HCEC 1CT (cell line): ENCODE measurements at regions not wholly inside any gene's neighbourhood (a gene's known extent, or its start where the extent isn't known, plus 50 kb on each side); places are given as distances from the start of the nearest gene placed in this dataset.

Experiments used
- DNase-seq: peaks from one replicate; pipeline ENCODE4 v3.0.0-alpha.2; 2017

DNA sequence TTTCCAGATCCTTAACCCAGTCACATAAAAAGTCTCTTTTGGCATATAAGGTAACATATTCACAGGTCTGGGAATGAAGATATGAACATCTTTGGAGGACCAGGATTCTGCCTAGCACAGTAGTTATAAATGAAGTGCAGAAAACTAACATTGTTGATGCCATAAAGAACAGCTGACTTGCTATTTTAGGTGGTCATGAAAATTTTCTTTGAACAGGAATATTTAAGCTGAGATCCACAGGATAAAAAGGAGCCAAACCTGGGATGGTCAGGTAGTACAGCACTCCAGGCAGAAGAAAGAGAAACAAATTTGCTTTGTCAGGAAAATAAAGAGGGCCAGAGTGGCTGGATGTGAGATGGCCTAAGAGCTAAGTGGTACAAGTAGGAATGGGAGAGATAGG is 80.0 kb downstream of the CENPW start:
- DNase-seq, result no peak

GRCh38 chr6:126422912-126423311 is 83.0 kb downstream of the CENPW start:
- DNase-seq, result no peak

DNA sequence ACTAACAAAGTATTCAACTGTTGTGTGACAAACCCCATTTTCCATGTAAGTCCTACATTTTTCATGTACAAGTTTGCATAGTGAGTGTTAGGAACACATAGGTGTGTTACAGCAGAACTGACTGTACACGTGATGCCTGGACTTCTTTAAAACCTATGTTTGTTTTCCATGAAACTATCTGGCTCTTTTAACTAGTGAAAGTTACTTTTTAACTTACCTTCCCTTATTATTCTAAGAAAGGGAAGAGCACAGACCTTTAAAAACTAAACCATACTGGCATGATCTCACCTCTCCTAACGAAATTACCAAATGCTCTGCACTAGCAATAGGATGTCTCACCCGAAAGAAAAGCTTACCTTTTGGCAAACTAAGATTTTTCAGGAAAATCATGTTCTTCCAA is 87.8 kb downstream of the CENPW start:
- DNase-seq, result no peak

DNA sequence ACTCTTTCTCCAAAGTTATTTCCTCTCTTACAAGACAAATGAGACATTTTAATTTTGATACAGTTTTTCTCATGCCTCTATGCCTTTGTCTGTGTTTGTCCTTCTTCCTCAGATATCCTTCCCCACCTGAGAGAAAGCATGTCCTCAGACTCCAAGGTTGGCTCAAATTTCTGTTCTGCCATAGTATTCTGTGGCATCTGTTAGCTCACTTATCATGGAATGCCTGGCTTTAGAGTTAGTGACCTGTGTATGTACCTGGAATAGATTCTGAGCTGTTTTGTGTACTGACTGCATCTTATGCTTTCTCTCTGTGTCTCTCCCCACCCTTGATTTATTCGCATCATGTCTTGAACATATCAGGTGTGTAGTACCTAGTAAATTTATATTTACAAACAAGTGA is 90.0 kb downstream of the CENPW start:
- DNase-seq, result no peak

DNA sequence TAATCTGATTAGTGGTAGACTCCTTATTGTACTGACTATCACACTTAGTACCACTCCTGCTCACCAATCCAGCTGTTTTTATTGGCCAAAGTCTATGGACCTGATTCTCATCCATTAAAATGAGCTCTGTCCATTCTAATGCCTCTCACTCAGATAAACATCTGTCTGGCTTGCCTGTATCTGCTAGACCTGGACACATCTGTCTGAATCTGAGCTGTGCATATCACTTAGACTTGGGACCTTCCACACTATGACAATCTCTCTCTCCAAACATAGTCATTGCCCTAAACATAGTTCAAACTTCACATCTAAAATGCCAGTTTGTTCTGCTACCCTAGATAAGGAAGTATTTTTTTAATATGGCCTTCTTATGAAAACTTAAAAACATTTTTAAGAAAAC is 92.6 kb downstream of the CENPW start:
- no peak for DNase-seq

DNA sequence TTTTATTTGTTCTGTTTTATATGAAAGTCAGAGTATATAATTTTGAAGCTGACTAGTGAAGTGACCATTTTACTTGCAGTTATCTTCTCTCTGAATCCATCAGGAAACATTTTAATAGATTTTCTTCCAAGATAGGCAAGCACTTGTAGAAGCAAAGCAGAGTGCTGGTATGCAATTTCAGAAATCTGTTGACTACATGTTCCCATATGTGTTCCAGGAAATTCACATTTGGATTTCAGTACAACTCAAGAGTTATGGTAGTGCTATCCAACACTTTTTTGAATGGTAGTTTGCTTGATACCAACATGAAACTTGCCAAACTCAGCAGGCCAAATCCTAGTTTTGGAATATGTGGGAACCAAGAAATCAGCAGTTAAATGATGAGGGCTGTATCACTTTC is 94.0 kb downstream of the CENPW start:
- DNase-seq, result no peak

- DNase-seq, result no peak
Measured at GRCh38 chr6:126437205-126437604, 97.3 kb downstream of the CENPW start.

DNA sequence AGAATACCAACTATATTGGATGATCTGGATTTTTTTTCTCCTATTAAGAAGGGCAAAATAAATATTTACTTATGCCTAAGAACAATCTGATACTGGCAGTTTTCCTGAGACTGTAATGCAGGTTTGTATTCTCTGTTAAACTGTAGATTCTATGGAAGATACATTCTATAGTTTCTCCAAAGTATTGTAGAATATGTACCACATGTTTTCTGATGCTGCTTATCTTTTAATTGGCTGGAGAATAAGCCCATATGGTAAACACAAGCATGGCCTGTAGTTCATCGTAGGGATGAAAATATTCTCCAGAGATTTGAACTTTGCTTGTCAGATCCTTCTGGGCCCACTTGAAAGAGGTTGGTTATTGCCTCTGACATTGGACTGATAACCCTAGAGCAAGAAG is 99.1 kb downstream of the CENPW start:
- no peak for DNase-seq

GRCh38 chr6:126440923-126441322 is 101.0 kb downstream of the CENPW start:
- DNase-seq, result no peak

DNA sequence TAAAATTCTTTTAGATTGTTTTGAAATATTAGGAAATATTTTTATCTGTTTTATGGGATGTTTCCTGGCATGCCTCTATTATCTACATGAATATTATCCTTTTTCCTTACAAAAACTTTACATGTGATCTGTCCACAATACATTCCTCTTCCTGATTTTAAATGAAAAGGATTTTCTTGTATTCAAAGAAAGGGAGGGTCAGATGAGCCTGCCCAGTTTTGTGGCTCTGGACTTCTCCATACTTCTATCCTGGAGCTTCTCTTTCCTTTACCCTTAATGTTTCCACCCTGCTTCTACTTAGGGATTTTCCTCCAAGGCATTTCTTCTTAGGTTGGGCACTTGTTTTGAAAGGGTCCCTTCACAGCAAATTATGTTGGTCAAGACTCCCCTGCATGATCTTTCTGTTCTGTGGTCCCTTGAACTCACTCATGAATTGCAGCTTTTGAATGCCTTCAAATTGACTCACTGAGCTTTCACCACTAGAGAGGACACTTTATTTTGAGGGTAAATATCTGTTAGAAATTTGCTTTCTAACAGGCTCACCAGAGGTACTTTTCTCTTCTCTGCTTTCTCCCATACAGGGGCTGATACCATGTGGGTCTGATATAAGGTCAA is 104.9 kb downstream of the CENPW start:
- DNase-seq, result peak; percentile 36

GRCh38 chr6:126446248-126446647 is 106.3 kb downstream of the CENPW start:
- no peak for DNase-seq

- no peak for DNase-seq
Measured at GRCh38 chr6:126447367-126447766, 107.5 kb downstream of the CENPW start.

GRCh38 chr6:126461045-126461444 is 121.1 kb downstream of the CENPW start:
- DNase-seq, result no peak

- DNase-seq, result no peak
Measured at GRCh38 chr6:126464245-126464644, 124.3 kb downstream of the CENPW start.

DNA sequence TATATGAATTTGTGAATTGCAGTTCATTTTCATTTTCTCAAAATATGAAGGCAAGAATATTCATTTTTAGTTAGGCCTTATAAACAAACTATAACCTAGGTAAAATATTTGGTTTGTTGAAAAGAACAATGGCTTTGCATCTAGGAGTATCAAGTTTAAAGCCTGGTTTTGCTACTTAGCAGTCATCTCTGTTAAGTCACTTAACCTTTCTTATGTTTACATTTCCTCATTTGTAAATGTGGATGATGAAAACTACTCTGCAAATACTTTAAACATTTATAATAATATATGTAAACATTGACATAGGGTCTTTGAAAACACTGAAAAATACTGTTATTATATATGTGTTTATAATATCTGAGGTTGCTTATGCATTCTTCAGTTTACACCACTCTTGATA is 135.5 kb downstream of the CENPW start:
- no peak for DNase-seq

DNA sequence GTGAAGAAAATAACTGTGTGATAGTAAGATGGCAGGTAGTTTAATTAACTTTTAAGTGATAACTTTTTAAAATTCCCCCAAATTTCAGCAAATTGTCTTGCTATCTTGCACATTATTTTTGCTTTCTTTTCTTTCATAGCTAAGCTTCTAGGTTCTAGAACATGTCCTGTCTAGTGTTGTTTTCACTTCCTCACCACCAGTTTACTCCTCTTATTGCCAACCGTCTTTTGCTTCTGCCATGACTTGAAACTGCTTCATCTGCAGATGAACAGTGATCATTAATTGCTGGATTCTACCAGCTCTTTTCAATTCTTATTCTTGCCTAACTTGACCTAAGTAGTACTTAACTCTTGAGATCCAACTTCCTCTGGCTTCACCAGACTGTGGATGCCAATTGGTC is 137.8 kb downstream of the CENPW start:
- DNase-seq, result no peak

DNA sequence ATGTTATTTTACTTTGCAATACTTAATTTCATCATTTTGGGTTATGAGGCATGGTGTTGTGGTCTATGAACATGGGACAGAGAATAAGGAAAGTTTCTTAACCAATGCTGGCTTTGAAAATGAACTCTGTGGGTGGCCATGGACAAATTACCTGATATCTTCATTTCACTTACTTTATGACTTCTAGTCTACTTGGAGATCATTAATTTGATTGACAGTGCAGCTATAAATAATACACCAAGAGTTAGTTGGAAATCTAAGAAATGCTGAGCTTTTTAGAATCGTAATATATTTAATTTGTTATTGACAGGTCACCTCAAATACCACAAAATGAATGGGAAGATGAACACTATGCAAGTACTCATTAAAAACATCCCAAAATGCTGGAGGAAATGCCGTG is 140.4 kb downstream of the CENPW start:
- DNase-seq, result no peak

DNA sequence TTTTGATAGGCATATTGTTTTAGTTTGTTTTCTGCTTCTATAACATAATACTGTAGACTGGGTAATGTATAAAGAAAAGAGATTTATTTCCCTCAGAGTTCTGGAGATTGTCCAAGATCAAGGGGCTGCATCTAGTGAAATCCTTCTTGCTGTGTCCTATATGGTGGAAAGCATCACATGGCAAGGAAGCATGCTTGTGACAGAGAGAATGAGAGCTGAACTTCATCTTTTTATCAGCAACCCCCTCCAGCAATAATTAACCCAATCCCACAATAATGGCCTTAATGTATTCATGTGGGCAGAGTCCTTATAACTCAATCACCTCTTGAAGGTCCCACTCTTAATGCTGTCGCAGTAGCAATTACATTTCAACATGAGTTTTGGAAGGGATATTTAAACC is 141.4 kb downstream of the CENPW start:
- no peak for DNase-seq

GRCh38 chr6:126504792-126505191 is 164.9 kb downstream of the CENPW start:
- no peak for DNase-seq

- no peak for DNase-seq
Measured at GRCh38 chr6:126513198-126513597, 173.3 kb downstream of the CENPW start.

DNA sequence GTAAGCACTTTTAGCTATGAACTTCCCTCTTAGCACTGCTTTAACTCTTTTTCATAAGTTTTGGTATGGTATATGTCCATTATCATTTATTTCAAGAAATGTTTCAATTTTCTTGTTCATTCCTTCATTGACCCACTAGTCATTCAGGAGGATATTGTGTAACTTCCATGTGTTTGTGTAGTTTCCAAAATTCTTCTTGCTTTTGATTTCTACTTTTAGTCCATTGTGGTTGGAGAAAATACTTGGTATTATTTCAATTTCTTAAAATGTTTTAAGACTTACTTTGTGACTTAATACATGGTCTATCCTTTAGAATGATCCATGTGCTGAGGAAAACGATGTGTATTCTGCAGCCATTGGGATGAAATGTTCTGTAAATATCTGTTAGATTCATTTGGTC is 176.5 kb downstream of the CENPW start:
- DNase-seq, result no peak

DNA sequence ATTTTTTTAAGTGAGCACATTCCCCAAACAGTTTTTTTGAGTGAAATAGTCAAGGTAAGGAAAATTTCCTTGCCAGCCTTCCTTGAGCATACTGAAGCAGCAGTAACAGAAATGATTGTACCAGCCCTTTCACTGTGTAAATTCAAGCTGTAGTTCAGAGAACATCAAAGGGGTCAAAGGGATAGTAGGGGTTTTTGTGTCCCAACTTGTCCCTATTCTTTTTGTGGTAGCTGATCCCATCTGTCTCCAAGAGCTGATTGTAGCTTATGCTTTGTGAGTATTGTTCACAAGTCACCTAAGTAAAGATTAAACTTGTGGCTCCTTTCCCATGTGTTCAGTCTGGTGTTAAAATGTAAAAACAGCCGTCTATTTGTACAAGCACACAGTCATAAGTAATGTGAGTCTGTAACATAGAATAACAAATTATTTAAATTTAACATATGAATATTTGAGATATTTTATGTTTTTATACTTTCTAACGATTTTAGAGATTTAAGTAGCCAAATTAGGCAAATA is 185.0 kb downstream of the CENPW start:
- DNase-seq, result no peak

GRCh38 chr6:126526547-126526946 is 186.6 kb downstream of the CENPW start:
- DNase-seq, result no peak

DNA sequence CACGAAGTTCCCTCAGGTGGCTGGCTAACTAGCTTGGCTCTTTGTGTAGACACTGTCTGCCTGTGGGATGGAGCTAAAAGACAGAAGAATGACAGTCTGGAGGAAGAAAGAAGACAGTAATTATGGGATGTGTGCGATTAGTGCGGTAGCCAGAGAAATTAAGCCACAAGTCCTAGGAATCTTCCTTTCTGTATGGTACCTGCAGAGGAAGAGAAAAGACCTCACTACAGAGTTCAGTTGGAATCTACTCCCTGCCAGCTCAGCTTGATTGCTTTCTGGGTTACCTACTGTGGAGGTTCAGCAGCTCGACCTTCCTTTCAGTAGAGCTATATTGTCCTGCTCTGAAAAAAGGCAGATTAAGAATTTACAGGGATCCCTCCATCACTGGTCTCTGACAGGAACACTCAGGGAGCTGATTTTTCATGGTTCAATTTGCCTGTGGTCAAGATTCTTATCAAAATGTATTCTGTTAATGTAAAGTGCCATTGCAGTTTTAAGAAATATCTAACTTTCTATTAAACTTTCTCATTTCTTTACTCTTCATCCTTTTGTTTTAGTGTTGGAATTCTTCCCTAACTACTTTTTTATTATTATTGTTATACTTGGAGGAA is 187.2 kb downstream of the CENPW start:
- DNase-seq, result no peak
